ENCODE measurements at regions not wholly inside any gene's neighbourhood (a gene's known extent, or its start where the extent isn't known, plus 50 kb on each side); places are given as distances from the start of the nearest gene placed in this dataset.

- TF ChIP-seq TRAFD1 (CRISPR knock-in tag; IDR thresholded peaks at IDR 0.05; ENCODE audit: borderline replicate concordance) = no peak; the same call in 1 of the 2 replicates
- peak; percentile 43 for TF ChIP-seq ZNF574 (CRISPR knock-in tag; IDR thresholded peaks at IDR 0.05)
- TF ChIP-seq ZNF225 (CRISPR knock-in tag; IDR thresholded peaks at IDR 0.05) = peak; percentile 71; the same call in 1 of the 2 replicates
- no peak for TF ChIP-seq ZNF879 (CRISPR knock-in tag; IDR thresholded peaks at IDR 0.05)
- no peak for TF ChIP-seq CHD2 (IDR thresholded peaks at IDR 0.05; ENCODE audit: low read depth, low read length)
- TF ChIP-seq SNAPC5 (CRISPR knock-in tag; IDR thresholded peaks at IDR 0.05; ENCODE audit: borderline replicate concordance) = peak; percentile 59; the same call in 1 of the 2 replicates
- TF ChIP-seq, protein P1, sequence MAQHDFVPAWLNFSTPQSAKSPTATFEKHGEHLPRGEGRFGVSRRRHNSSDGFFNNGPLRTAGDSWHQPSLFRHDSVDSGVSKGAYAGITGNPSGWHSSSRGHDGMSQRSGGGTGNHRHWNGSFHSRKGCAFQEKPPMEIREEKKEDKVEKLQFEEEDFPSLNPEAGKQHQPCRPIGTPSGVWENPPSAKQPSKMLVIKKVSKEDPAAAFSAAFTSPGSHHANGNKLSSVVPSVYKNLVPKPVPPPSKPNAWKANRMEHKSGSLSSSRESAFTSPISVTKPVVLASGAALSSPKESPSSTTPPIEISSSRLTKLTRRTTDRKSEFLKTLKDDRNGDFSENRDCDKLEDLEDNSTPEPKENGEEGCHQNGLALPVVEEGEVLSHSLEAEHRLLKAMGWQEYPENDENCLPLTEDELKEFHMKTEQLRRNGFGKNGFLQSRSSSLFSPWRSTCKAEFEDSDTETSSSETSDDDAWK (CRISPR knock-in tag; IDR thresholded peaks at IDR 0.05) = no peak
- TF ChIP-seq PBX3 (CRISPR knock-in tag; IDR thresholded peaks at IDR 0.05; ENCODE audit: borderline replicate concordance) = no peak
- TF ChIP-seq REPIN1 (CRISPR knock-in tag; IDR thresholded peaks at IDR 0.05; ENCODE audit: borderline replicate concordance, low read depth) = peak; percentile 87
- peak; percentile 94 for TF ChIP-seq ZNF800 (CRISPR knock-in tag; IDR thresholded peaks at IDR 0.05)
- TF ChIP-seq ZNF704 (CRISPR knock-in tag; IDR thresholded peaks at IDR 0.05; ENCODE audit: borderline replicate concordance) = 0 out of 2 replicates have a peak, but pooled peaks have one; percentile 62
- TF ChIP-seq, protein P2, sequence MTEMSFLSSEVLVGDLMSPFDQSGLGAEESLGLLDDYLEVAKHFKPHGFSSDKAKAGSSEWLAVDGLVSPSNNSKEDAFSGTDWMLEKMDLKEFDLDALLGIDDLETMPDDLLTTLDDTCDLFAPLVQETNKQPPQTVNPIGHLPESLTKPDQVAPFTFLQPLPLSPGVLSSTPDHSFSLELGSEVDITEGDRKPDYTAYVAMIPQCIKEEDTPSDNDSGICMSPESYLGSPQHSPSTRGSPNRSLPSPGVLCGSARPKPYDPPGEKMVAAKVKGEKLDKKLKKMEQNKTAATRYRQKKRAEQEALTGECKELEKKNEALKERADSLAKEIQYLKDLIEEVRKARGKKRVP (CRISPR knock-in tag; IDR thresholded peaks at IDR 0.05) = peak in 1 of 2 experiments; percentile 73; a peak in 2 of 4 replicates
- TF ChIP-seq ZNF674 (CRISPR knock-in tag; IDR thresholded peaks at IDR 0.05; ENCODE audit: low read depth) = no peak
- TF ChIP-seq HOXA7 (CRISPR knock-in tag; IDR thresholded peaks at IDR 0.05) = no peak
- TF ChIP-seq, protein P3, sequence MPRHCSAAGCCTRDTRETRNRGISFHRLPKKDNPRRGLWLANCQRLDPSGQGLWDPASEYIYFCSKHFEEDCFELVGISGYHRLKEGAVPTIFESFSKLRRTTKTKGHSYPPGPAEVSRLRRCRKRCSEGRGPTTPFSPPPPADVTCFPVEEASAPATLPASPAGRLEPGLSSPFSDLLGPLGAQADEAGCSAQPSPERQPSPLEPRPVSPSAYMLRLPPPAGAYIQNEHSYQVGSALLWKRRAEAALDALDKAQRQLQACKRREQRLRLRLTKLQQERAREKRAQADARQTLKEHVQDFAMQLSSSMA (CRISPR knock-in tag; IDR thresholded peaks at IDR 0.05) = peak; percentile 88
Observed at GRCh38 chr6:27672113-27672799, 199.4 kb upstream of the ZNF184 start (continued).

Measured in HepG2 (cell line).